ENCODE measurements at regions not wholly inside any gene's neighbourhood (a gene's known extent, or its start where the extent isn't known, plus 50 kb on each side); places are given as distances from the start of the nearest gene placed in this dataset.

DNA sequence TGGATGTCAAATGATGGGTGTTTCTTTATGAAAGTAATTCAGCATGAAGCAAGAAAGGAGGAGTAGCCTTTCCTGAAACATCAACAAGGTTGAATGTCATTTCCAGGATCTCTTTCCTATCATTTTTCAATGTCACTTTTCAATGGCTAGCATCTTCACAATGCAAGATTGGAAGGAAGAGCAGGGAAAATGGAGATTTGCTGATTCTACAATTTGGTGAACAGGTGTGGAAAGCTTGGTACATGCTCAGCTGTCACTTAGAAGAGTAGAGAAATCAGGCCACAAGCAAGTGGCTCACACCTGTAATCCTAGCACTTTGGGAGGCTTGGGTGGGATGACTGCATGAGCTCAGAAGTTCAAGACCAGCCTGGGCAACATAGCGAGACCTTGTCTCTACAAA is 112.7 kb upstream of the FERMT1 start (continued):
- TF ChIP-seq, protein P1, sequence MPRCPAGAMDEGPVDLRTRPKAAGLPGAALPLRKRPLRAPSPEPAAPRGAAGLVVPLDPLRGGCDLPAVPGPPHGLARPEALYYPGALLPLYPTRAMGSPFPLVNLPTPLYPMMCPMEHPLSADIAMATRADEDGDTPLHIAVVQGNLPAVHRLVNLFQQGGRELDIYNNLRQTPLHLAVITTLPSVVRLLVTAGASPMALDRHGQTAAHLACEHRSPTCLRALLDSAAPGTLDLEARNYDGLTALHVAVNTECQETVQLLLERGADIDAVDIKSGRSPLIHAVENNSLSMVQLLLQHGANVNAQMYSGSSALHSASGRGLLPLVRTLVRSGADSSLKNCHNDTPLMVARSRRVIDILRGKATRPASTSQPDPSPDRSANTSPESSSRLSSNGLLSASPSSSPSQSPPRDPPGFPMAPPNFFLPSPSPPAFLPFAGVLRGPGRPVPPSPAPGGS (IDR thresholded peaks at IDR 0.05; ENCODE audit: borderline replicate concordance, insufficient read depth, low read depth, low read length, poor library complexity, severe bottlenecking): no peak
- TF ChIP-seq, protein P2, sequence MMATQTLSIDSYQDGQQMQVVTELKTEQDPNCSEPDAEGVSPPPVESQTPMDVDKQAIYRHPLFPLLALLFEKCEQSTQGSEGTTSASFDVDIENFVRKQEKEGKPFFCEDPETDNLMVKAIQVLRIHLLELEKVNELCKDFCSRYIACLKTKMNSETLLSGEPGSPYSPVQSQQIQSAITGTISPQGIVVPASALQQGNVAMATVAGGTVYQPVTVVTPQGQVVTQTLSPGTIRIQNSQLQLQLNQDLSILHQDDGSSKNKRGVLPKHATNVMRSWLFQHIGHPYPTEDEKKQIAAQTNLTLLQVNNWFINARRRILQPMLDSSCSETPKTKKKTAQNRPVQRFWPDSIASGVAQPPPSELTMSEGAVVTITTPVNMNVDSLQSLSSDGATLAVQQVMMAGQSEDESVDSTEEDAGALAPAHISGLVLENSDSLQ (IDR thresholded peaks at IDR 0.05): no peak

DNA sequence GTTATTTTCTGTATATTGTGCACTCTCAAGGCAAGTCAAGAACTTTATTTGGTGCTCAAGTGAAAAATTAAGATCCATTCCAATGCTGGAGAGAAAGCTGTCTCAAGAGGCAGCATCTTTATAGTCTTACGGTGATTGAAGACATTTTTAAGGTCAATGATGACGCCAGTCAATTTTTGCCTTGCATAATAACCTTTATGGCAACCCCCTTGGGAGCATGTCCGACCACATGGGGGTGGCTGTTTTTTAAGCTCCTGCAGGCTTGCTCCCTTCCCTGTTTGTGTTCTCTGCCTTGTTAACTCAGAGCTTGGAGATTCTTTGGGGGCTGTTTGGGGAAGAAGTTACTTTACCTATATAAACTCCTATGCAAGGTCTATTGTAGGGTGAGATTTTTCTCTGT is 109.6 kb upstream of the FERMT1 start:
- Histone ChIP-seq H3K9ac (ENCODE audit: control insufficient read depth, insufficient read depth, low read length) (no peak overlapping the region), H3K4me1 (ENCODE audit: control insufficient read depth, insufficient read depth, low read length) (no peaks in the 10 kb centered on the region), H3K36me3 (ENCODE audit: control insufficient read depth in 2 of 2, insufficient read depth in 2 of 2, low read length in 1 of 2) (no peaks in the 10 kb centered on the region), H4K20me1 (ENCODE audit: control insufficient read depth, insufficient read depth) (no peaks in the 10 kb centered on the region), H3K79me2 (ENCODE audit: control insufficient read depth, insufficient read depth, low read length) (no peaks in the 10 kb centered on the region), H3K27ac (ENCODE audit: control insufficient read depth, insufficient read depth) (no peak overlapping the region), H3K4me2 (ENCODE audit: control insufficient read depth, insufficient read depth) (no peak overlapping the region), H3K4me3 (no peak overlapping the region), H3K9me3 (replicated peaks; ENCODE audit: control insufficient read depth, insufficient read depth, low read length) (no peaks in the 10 kb centered on the region), H2AFZ (ENCODE audit: control insufficient read depth, low read depth, low read length) (no peak overlapping the region), H3K27me3 (replicated peaks in 1 of 2; ENCODE audit: control insufficient read depth in 2 of 2, insufficient read depth in 2 of 2, low read length in 1 of 2) (no peaks in the 10 kb centered on the region)
- ChIA-PET RAD21 (ENCODE audit: unreplicated experiment) (interaction anchor here (1.3 kb wide), 1 partner anchor 48 kb away, joined by 3 read pairs; no protein-coding TSS in a partner anchor), POLR2A (no interaction called here), CTCF (no interaction called here), SMC1A (ENCODE audit: uncharacterized antibody, unreplicated experiment) (no interaction called here)
- FAIRE-seq: no peak
- BruUV-seq (replicated peaks): no TSS peak
- no peak for DNase-seq (ENCODE audit: low read depth, low spot score)
- in situ Hi-C loops (cut with MboI): no loop called here
- ATAC-seq: no peak
- no peak for TF ChIP-seq CREM (IDR thresholded peaks at IDR 0.05; ENCODE audit: low read depth)
- TF ChIP-seq POLR2AphosphoS2 (IDR thresholded peaks at IDR 0.05; ENCODE audit: low read depth, low read length): no peak
- TF ChIP-seq POU2F2 (IDR thresholded peaks at IDR 0.05; ENCODE audit: borderline replicate concordance, low read depth, low read length): no peak
- no peak for TF ChIP-seq RCOR1 (conservative IDR thresholded peaks at IDR 0.05; ENCODE audit: low read depth, low read length)
- no peak for TF ChIP-seq ZNF384 (IDR thresholded peaks at IDR 0.05; ENCODE audit: borderline replicate concordance, low read depth, low read length)
- TF ChIP-seq CEBPB (IDR thresholded peaks at IDR 0.05; ENCODE audit: borderline replicate concordance in 1 of 2, low read depth in 2 of 2, low read length in 2 of 2): no peak
- no peak for TF ChIP-seq EZH2 (IDR thresholded peaks at IDR 0.05; ENCODE audit: borderline replicate concordance, control insufficient read depth, low read depth, low read length)
- TF ChIP-seq RUNX3 (IDR thresholded peaks at IDR 0.05; ENCODE audit: low read length): no peak
- WGBS (ENCODE audit: insufficient coverage, insufficient replicate concordance, low lambda C conversion rate, missing lambda C conversion rate): 14% methylated on average over 3 of the region's 3 CpGs
- intact Hi-C loops (cut with micrococcal nuclease; ENCODE audit: unreplicated experiment): no loop called here

Data from GM12878 (cell line).